ENCODE measurements at regions not wholly inside any gene's neighbourhood (a gene's known extent, or its start where the extent isn't known, plus 50 kb on each side); places are given as distances from the start of the nearest gene placed in this dataset.

GRCh38 chr9:103089357-103089756, 94.2 kb downstream of the CYLC2 start (continued):
- no peak for TF ChIP-seq ZBTB33 (IDR thresholded peaks at IDR 0.05; ENCODE audit: extremely low read depth, insufficient replicate concordance, low read length)
- no peak for TF ChIP-seq POLR2AphosphoS5 (IDR thresholded peaks at IDR 0.05; ENCODE audit: low read depth, low read length)

DNA sequence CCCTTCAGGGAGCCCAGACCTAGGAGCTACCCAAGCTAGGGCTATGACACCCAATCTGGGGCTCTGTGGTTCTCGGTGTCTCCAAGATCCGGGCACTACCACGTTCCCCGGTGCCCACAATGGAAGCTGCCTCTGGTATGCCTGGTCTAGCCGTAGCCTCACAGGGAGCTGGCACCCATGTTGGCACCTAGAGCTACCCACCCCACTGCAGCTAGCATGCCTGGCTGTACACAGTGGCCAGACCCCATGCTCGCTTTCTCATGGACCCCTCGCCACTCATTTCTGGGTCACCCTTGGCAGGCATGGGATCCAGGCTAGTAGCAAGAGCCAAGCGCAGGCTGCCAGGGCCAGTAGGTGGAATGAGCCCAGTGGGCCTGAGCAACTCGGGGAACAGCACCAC, 109.0 kb downstream of the CYLC2 start:
- Histone ChIP-seq H4K20me1 (ENCODE audit: insufficient read depth) (no peaks in the 10 kb centered on the region), H3K4me2 (ENCODE audit: low read length) (no peak overlapping the region), H3K4me3 (replicated peaks in 1 of 2; ENCODE audit: low read depth in 1 of 2, low read length in 2 of 2) (no peak overlapping the region), H3K36me3 (ENCODE audit: control insufficient read depth in 1 of 2, insufficient read depth in 2 of 2, low read length in 2 of 2) (no peaks in the 10 kb centered on the region), H3K9me2 (ENCODE audit: insufficient read depth) (no peaks in the 10 kb centered on the region), H3K4me1 (ENCODE audit: control insufficient read depth in 1 of 2, insufficient read depth in 2 of 2, low read length in 2 of 2) (no peaks in the 10 kb centered on the region), H3K27me3 (ENCODE audit: insufficient read depth, low read length) (no peaks in the 10 kb centered on the region), H3K9me3 (ENCODE audit: control insufficient read depth in 1 of 2, insufficient read depth in 1 of 2, low read depth in 1 of 2, low read length in 2 of 2) (peaks cover 4 to 13% of the 10 kb centered on the region in 2 experiments; a peak in 2 of 4 replicates), H3K27ac (ENCODE audit: low read depth, low read length) (no peak overlapping the region), H3K79me2 (ENCODE audit: insufficient read depth, low read length) (no peaks in the 10 kb centered on the region), H2AFZ (ENCODE audit: low read depth, low read length, poor library complexity, severe bottlenecking) (no peak overlapping the region), H3K9ac (ENCODE audit: low read length) (no peak overlapping the region)
- ChIA-PET POLR2A (no interaction called here), RAD21 (ENCODE audit: low non-redundant PET in 1 of 2, low total read pairs in 2 of 2, uncharacterized antibody in 2 of 2, unreplicated experiment in 2 of 2) (no interaction called here), CTCF (no interaction called here)
- no TSS peak for BruUV-seq (replicated peaks)
- ATAC-seq (no peak), DNase-seq (ENCODE audit: low read depth, low spot score) (no peak)
- intact Hi-C loops (cut with micrococcal nuclease): no loop called here
- no peak for TF ChIP-seq YY1 (IDR thresholded peaks at IDR 0.05; ENCODE audit: extremely low read depth, insufficient replicate concordance, low read depth, low read length)
- no peak for TF ChIP-seq EGR1 (IDR thresholded peaks at IDR 0.05; ENCODE audit: low read depth)
- TF ChIP-seq SP1 (IDR thresholded peaks at IDR 0.05; ENCODE audit: low read depth): no peak
- TF ChIP-seq POLR2AphosphoS5 (IDR thresholded peaks at IDR 0.05; ENCODE audit: low read depth, low read length): no peak
- TF ChIP-seq CEBPB (IDR thresholded peaks at IDR 0.05; ENCODE audit: low read depth): no peak
- no peak for TF ChIP-seq ATF3 (IDR thresholded peaks at IDR 0.05)
- TF ChIP-seq SIN3A (IDR thresholded peaks at IDR 0.05; ENCODE audit: low read depth): no peak
- TF ChIP-seq ELF1 (IDR thresholded peaks at IDR 0.05; ENCODE audit: borderline replicate concordance, low read depth): no peak
- no peak for TF ChIP-seq EZH2 (IDR thresholded peaks at IDR 0.05)
- TF ChIP-seq, protein P1, sequence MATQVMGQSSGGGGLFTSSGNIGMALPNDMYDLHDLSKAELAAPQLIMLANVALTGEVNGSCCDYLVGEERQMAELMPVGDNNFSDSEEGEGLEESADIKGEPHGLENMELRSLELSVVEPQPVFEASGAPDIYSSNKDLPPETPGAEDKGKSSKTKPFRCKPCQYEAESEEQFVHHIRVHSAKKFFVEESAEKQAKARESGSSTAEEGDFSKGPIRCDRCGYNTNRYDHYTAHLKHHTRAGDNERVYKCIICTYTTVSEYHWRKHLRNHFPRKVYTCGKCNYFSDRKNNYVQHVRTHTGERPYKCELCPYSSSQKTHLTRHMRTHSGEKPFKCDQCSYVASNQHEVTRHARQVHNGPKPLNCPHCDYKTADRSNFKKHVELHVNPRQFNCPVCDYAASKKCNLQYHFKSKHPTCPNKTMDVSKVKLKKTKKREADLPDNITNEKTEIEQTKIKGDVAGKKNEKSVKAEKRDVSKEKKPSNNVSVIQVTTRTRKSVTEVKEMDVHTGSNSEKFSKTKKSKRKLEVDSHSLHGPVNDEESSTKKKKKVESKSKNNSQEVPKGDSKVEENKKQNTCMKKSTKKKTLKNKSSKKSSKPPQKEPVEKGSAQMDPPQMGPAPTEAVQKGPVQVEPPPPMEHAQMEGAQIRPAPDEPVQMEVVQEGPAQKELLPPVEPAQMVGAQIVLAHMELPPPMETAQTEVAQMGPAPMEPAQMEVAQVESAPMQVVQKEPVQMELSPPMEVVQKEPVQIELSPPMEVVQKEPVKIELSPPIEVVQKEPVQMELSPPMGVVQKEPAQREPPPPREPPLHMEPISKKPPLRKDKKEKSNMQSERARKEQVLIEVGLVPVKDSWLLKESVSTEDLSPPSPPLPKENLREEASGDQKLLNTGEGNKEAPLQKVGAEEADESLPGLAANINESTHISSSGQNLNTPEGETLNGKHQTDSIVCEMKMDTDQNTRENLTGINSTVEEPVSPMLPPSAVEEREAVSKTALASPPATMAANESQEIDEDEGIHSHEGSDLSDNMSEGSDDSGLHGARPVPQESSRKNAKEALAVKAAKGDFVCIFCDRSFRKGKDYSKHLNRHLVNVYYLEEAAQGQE (IDR thresholded peaks at IDR 0.05; ENCODE audit: low read depth): no peak
- TF ChIP-seq EZH2phosphoT487 (IDR thresholded peaks at IDR 0.05; ENCODE audit: borderline replicate concordance): no peak
- no peak for TF ChIP-seq RAD21 (IDR thresholded peaks at IDR 0.05; ENCODE audit: low read depth)
- no peak for TF ChIP-seq ZBTB33 (IDR thresholded peaks at IDR 0.05; ENCODE audit: extremely low read depth, insufficient replicate concordance, low read length)
- no peak for TF ChIP-seq TCF7L2 (IDR thresholded peaks at IDR 0.05; ENCODE audit: borderline replicate concordance, extremely low read depth, insufficient read depth, insufficient read length)
